ENCODE measurements at regions not wholly inside any gene's neighbourhood (a gene's known extent, or its start where the extent isn't known, plus 50 kb on each side); places are given as distances from the start of the nearest gene placed in this dataset.

DNA sequence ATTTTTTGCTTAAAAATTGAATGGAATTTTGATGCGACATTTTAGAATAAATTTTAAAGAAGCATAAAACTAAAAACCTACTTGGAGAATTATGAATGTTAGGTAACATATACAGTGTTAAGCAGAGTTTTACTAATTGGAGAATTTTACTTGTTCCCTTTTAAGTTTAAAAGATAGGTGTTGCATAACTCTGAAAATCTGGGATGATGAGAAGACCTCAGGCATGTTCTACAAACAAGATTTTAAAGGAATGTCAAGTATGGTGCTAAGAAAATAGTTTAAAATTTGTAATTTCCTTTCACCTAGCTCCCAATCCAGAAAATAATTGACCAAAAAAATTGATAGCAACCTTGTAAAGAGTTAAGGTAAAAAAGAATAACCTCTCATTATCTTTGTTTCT, 135.8 kb downstream of the RFC3 start:
- no peak for DNase-seq

DNA sequence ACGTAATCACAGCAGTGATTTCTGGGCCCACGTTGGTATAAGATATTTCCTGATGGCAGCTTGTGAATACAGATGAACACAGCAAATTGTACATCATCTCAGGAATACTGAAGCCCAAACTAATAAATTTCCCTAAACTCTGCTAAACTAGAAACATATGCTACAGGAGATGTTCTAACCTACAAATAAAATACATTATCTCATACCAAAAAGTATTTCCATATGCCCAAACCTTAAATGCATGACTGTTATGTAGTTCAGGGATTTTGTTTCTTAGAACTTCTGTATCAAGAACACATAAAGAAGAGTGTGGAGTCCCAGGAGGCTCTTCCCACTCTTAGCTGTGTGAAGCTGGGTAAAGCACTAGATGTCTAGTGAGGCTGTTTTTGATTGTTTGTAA, 138.4 kb downstream of the RFC3 start:
- DNase-seq, result no peak

DNA sequence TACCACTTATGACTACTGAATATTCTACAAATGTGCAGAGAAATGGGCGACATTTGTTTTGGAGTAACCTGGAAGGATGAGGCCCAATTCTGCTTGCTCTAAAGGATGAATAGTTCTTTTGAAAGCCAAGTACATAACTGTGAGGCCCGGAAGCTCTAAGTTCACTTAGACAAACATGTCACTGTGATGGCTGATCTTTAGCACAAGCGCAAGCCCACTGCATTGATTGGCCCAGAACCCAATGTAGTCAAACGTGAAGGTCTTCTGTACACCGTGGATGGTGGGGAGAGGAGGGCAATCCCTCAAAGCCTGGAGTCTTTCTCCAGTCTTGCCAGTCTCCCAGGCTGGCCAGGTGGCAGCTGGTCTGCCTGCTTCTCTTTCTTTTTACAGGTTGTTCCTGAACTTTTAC, 139.6 kb downstream of the RFC3 start:
- no peak for DNase-seq

GRCh38 chr13:33958964-33959363, 141.0 kb downstream of the RFC3 start:
- DNase-seq, result no peak

DNA sequence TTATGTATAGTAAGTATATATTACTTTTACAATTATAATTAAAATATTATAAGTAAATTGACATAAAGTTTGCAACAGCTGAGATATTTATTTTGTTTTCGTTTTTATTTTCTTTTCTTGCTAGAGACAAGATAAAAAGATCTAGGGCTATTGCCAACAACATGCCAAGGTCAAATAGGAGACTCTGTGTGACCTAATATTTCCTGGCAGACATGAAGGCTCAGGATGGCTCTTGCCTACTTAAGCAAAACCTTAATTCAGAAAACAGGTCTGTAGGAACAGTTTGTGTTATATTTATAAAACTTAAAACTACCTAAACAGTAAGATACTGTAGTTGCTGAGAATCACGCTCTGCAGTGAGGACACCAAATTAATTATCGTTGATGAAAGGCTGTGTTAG, 145.2 kb downstream of the RFC3 start:
- DNase-seq, result no peak

GRCh38 chr13:33963895-33964294, 145.9 kb downstream of the RFC3 start:
- no peak for DNase-seq

DNA sequence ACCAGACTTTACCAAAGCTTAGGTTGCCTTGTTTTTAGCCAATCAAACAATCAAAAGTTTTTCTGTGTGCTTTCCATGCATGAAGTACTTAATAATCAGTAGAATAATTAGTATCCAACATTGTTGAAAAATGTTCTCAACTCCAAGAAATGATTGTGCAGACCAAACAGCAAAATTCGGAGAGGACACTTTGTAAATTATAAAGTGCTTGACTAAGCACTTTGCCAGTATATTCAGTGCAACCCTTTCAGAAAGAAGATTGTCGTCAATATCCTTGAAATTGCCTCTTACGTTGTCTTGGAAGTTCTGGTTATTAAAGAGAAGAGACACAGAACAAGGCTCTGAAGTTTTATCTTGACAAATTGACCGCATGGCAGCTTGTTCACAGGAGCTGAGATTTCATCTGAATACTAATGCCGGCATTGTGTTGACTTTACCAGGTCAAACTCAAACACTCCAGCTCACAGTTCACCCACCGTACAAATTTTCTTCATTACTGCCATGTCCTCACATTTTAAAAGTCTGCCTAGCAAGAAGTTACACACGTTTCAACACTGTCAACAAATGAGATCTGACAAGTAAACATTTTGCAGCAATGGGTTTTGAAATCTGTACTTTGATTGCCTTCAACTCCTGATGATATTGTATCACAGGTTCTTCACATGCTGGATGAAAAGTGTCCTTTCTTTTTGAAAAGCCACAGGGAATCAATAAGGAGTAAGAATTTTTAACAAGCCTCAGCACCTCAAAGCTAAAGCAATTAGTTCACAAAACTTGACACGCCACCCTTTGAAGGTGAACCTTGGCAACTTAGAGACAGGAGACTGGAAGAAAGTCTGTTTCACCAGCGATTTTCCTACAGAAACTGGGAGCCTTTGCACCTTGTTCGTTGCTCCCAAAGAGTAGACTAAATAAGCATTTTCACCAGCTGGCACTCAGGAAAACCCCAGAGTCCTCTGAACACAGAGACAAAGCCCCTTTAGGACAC, 150.9 kb downstream of the RFC3 start:
- DNase-seq, result no peak

DNA sequence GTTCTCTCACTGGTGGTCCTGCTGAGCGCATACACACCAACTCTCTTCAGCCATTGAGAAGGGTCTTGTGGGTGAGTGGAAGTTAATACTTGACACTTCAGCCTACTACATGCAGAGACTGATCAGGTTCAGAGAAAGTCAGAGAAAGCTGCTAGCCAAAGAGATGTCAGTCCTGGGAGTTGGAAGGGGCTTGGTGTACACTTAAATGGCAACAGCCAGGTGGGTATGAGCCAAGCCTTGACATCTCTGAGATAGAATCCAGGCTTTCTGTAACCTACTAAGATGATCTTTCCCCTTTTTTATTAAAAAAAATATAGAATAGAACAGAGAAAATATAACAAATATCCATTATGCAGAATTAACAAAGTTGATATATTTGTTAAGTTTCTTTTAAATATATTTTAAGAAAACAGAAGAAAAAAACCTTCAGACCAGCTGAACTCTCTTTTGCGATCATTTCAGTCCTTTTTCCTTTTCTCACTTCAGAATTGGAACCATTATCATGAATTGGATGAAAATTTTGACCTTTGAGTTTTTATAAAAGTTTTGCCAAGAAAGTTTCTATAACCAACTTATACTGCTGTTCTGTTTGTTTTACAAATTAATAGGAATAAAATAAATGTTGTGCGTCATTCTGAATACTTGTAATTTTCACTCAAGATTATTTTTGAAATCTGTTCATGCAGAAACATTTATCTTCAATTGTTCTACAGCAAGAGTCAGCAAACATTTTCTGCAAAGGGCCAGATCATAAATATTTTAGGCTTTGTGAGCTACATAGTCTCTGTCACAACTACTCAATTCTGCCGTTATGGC, 153.0 kb downstream of the RFC3 start:
- no peak for DNase-seq

- DNase-seq, result no peak
Measured at GRCh38 chr13:33971562-33971819, 153.5 kb downstream of the RFC3 start.

DNA sequence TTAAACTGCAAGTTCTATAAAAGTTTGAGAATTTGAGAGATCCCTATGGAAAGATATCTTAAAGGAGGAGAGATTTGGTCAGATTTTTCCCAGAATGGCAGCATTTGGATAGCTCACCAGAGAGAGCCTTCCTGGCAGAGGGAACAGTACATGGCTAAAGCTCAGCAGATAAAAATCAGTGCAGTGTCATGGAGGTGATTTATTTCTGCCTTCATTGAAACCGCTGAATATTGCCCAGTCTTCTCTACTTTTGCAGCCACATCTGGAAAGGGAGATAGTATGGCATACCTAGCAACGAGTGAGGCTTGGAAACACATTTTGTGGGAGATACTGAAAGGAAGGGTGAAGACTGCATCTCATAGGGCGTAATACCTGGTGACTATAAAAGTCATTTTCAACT, 155.2 kb downstream of the RFC3 start:
- no peak for DNase-seq

DNA sequence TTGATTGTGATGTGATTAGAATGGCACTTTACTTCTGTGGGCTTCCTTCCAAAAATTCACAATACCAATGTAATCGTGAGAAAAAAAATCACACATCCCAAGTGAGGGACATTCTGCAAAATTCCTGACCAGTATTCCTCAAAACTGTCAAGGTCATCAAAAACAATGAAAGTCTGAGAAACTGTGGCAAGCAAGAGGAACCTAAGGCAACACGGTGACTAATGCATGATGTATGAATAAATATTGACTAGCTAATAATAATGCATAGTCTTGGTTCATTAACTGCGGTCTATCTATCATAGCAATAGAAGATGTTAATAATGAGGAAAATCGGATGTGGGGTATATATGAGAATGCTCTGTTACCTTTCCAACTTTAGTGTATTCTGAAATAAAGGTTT, 159.0 kb downstream of the RFC3 start:
- no peak for DNase-seq

DNA sequence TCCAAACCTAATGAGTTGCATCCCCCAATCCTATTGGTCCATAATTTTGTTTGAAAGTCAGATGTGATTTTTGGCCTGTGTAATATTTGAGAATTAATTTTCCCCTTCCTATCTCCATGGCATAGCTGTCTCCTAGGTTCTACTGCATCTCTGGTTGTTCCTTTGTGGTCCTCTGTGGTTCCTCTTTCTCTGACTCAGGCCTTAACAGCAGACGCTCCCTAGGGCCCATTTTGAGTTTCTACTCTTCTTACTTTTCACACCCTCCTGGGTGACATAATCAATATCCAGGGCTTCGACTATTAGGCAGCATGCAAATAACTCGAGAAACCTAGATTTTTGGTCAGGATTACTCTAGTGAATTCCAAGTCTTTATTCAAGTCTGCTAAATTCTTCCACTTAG, 160.7 kb downstream of the RFC3 start:
- no peak for DNase-seq

DNA sequence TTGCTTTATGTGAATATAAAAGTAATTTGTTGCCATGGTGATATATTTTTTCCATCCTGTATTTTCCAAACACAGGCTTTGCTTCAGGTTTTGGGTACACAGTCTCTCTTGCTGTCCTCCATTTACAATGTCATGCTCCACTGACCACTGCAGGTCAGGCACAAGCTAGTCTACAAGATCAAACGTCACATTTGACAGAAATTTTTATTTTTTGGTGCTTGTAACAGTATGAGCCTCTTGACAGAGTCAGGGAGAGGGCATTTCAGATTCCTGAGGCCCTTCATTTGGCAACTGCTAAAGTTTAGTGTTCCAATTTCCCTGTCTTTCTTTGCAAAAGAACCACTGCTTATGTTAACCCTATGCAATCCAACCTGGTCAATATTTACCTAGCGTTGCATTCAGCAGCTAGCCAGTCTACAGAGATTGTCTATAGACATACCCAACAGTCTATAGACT, 175.0 kb downstream of the RFC3 start:
- DNase-seq, result no peak

DNA sequence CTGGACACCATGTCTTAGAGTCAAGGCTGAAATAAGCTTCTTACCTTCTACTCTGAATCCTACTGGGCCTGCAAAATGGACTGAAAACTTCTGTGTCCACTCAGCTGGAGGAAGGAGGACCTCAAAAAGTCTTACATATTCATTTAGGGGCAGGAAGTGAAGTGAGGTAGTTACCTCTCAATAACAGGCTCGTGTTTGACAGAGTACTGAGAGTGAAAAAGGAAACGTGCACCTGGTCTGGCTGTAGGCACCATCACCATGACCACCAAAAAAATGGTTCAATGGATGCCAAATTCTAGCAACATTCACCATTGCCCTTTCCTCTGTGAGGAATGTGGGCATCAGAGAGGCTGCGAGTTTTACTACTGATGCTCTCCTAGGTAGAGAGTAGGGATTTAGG, 176.2 kb downstream of the RFC3 start:
- no peak for DNase-seq

DNA sequence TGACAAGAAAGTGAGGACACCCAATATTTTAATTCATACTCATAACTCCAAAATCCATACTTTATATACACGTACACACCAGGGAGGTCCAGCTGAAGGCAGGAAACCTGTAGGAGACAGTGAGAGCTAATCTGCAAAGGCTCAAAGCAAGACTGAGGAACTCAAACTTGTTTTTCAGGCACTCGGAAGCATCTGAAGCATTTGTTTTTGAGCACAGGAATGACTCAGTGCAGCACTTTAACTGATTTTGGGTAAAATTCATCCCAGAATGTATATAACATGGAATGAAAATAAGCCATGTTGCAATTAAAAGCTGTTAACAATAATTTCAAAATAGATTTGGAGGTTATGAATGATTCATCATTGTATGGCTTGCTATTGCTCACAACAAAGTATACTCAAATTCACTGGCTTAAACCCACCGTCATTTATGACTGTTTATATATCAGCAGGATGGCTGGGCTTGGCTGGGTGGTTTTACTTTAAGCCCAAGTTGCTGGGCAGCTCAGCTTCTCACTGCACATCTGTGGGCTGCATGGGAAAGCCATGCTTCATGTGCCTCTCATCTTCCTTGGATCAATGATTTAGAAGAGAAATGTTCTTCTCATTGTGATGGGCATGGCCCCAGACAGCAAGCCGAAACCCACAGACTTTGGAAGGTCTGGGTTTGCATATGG, 177.0 kb downstream of the RFC3 start:
- DNase-seq, result no peak

GRCh38 chr13:33996636-33997035, 178.7 kb downstream of the RFC3 start:
- DNase-seq, result no peak

- no peak for DNase-seq
Measured at GRCh38 chr13:33997574-33997973, 179.6 kb downstream of the RFC3 start.

- DNase-seq, result no peak
Measured at GRCh38 chr13:33999811-34000605, 182.1 kb downstream of the RFC3 start.

DNA sequence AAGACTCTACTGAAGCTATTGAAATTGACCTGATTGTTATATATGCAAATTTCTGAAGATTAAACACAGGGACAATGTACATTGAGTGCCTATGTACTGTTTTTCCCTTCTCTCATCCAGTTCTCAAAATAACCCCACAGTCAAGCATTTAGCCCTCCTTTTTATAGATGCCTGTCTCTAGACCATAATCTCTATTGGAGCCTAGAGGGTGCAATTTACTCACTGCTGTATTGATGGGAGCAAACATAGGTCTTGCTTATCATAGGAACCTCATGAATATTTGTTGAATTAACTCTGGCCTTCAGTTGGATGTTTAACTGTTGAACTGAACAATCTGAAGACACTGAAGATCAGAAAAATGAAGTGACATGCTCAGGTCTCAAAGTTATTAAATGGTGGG, 183.0 kb downstream of the RFC3 start:
- no peak for DNase-seq

DNA sequence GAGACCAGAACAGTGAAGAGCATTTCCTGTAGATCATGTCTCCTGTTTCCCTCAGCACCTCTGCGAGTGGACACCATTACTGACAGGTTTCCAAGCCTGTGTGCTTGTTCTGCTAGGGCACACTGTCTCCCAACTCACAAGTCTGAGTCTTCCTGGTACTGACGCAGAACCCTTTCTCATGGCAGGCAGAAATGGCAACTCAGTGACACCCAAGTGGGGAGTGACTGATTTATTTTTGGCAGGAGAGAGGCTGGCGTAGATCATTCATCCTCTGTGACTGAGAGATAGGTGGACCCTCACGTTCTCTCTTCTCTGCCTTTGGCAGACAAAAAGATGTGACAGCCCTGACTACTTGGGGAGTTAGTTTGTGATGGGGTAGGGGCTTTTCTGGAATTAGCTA, 183.4 kb downstream of the RFC3 start:
- DNase-seq, result no peak

DNA sequence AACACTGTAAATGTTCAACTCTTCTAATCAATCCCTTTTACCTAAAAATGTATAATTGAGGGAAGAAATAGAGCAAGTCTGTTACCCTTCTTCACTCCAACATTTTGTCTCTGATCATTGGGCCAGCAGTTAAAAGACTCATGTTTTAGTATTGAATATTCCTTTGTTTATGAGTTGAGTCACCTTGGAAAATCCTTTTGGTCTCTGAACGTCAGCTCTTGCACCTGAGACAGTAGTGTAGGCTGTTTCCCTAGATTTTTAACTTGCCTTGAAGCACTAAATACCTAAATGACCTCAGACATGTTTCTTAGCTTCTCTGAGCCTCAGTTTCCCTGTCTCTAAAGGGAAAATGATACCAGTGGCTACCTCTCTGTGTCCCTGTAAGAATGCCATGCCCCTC, 184.2 kb downstream of the RFC3 start:
- DNase-seq, result no peak

- no peak for DNase-seq
Measured at GRCh38 chr13:34002924-34003323, 185.0 kb downstream of the RFC3 start.

DNA sequence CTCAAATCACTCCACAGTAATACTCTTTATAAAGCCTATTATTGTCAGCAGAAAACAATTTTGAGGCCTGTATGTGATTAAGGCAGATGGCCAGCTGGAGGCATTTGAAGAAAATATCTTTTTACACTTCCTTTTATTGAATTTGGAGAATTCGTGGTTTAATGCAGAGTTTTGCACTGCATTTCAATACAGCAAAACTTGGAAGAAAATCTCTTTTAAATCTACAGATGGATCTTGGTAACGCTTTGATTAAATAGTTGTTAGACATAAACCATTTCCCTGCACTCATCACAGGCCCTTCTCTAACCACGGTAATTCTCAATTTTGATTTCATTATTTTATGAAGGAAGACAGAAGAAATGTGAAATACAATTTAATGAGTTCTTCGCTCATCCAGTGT, 185.7 kb downstream of the RFC3 start:
- DNase-seq, result no peak
